SIG-M5 treated with dmso at 0.1 percent for 504 hours (cell line): ENCODE measurements at regions not wholly inside any gene's neighbourhood (a gene's known extent, or its start where the extent isn't known, plus 50 kb on each side); places are given as distances from the start of the nearest gene placed in this dataset.

Experiments used
- DNase-seq: peaks from one replicate; lab custom pipeline; 2025; ENCODE audit not compliant: unreplicated experiment; lab: John Stamatoyannopoulos, UW

GRCh38 chr9:19513671-19514275, 105.0 kb downstream of the ACER2 start:
- no peak for DNase-seq

GRCh38 chr9:19512103-19512832, 103.5 kb downstream of the ACER2 start:
- DNase-seq = no peak

DNA sequence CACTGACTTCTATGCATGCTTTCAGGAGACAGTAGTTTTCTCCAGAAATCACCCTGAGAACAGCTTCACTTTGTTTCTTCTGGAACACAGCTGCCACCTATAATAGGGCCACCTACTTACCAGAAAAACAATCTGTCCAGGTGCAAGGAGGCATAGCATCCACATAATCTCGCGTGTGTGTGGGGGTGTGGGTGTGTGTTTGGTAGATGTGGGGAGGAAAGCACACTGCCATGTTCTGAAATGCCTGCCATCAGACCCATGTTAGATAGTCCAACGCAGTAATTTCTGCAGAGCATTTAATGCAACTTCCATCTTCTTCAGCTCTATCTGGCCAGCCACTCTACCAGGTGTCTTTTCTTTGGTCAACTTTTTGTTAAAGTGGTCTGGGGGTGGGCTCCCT, 102.9 kb downstream of the ACER2 start:
- DNase-seq = no peak

DNA sequence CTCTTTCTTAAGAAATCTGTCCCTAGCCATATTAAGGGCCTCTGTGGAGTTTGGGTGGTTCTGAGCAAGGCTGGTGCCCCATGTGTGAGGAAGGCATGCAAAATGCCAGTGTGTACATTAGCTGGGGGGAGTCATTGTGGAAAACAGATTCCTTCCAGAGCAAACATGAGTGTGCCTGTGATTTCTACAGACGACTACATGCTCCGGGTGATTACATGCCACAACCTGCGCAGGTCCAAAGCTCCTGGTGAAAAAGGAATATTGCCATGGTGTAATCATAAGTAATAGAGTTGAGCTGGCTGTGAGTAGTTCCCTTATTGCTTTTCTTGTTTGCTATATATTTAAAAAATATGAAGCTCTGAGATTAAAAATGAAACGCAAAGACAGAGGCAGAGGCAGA, 102.1 kb downstream of the ACER2 start:
- DNase-seq = no peak
